Tibial nerve (tissue), 4 donors: ENCODE measurements at regions not wholly inside any gene's neighbourhood (a gene's known extent, or its start where the extent isn't known, plus 50 kb on each side); places are given as distances from the start of the nearest gene placed in this dataset.

ENCODE experiments used
- EP300 ChIP-seq, 2 donors: sonication (generic); formaldehyde crosslinking; IDR thresholded peaks; one replicate each; pipeline ENCODE4 v1.6.1; 2017; ENCODE audit warnings: antibody characterized with exemption in 2 of 2, mild to moderate bottlenecking in 1 of 2
- POLR2A ChIP-seq, 2 donors: fragments of 450-650 bp; IDR thresholded peaks; one replicate each; pipeline ENCODE4 v1.6.1; 2017; ENCODE audit warnings: antibody characterized with exemption in 2 of 2, mild to moderate bottlenecking in 2 of 2, moderate library complexity in 2 of 2
- TF ChIP-seq, protein P1 (sequence below), 5 experiments: fragments of 200-600 bp in 3 of 5; fragments of 450-650 bp in 2 of 5; sonication (generic) in 3 of 5; IDR thresholded peaks; one replicate each; pipeline ENCODE4 v1.5.1; 2016 to 2019; ENCODE audit warnings: antibody characterized with exemption in 5 of 5, mild to moderate bottlenecking in 3 of 5, moderate library complexity in 2 of 5

DNA sequence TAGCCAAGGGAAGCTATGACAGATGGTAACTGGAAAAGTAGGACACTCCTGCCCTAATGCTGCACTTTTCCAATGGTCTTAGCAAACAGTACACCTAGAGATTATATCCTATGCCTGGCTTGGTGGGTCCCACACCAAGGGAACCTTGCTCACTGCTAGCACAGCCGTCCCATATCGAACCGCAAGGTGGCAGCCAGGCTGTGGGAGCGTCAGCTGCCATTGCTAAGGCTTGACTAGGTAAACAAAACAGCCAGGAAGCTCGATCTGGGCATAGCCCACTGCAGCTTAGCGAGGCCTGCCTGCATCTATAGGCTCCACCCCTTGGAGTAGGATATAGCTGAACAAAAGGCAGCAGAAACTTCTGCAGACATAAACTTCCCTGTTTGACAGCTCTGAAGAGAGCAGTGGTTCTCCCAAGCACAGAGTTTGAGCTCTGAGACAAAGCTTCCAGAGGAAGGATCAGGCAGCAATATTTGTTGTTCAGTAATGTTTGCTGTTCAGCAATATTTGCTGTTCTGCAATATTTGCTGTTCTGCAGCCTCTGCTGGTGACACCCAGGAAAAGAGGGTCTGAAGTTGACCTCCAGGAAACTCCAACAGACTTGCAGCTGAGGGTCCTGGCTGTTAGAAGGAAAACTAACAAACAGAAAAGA lies 173.9 kb downstream of the RPS4Y2 start:
- TF ChIP-seq, protein P1, sequence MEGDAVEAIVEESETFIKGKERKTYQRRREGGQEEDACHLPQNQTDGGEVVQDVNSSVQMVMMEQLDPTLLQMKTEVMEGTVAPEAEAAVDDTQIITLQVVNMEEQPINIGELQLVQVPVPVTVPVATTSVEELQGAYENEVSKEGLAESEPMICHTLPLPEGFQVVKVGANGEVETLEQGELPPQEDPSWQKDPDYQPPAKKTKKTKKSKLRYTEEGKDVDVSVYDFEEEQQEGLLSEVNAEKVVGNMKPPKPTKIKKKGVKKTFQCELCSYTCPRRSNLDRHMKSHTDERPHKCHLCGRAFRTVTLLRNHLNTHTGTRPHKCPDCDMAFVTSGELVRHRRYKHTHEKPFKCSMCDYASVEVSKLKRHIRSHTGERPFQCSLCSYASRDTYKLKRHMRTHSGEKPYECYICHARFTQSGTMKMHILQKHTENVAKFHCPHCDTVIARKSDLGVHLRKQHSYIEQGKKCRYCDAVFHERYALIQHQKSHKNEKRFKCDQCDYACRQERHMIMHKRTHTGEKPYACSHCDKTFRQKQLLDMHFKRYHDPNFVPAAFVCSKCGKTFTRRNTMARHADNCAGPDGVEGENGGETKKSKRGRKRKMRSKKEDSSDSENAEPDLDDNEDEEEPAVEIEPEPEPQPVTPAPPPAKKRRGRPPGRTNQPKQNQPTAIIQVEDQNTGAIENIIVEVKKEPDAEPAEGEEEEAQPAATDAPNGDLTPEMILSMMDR (IDR thresholded peaks at IDR 0.05) = no peak
- TF ChIP-seq POLR2A (IDR thresholded peaks at IDR 0.05) (no peak), EP300 (IDR thresholded peaks at IDR 0.05) (no peak)
